IMR-90 (cell line): ENCODE measurements at regions not wholly inside any gene's neighbourhood (a gene's known extent, or its start where the extent isn't known, plus 50 kb on each side); places are given as distances from the start of the nearest gene placed in this dataset.

Source experiments
- ATAC-seq: fragments of 200-7000 bp; cut with Tn5 transposase; 2 replicates; pipeline ENCODE4 v1.9.1; 2020; ENCODE audit warnings: low read depth, mild to moderate bottlenecking, moderate library complexity
- BruUV-seq: library from RNA; stranded (reverse); fragments of 400-500 nt; replicated peaks from 2 replicates; lab custom pipeline; 2021; lab: Mats Ljungman, UMichigan
- CTCF ChIA-PET: fragments of 300-600 bp; formaldehyde crosslinking; extraction: SDS; loops from one replicate; lab custom pipeline; 2021; ENCODE audit warnings: antibody characterized with exemption; lab: Yijun Ruan, JAX
- POLR2A ChIA-PET: fragments of 300-600 bp; sonication (Branson Sonifier 250); formaldehyde crosslinking; loops from one replicate; lab custom pipeline; 2022; ENCODE audit warnings: antibody characterized with exemption; ENCODE audit not compliant: unreplicated experiment; lab: Charles Lee
- DNase-seq: peaks from one replicate; pipeline ENCODE4 v3.0.0; 2013
- H2AFZ ChIP-seq: replicated peaks from 2 replicates; pipeline ENCODE3; 2013; ENCODE audit warnings: low read length, mild to moderate bottlenecking; ENCODE audit not compliant: poor library complexity
- H2AK5ac ChIP-seq: 2 replicates; pipeline ENCODE4 v1.6.1; 2013; ENCODE audit warnings: low read depth, low read length, inconsistent platforms
- H2AK9ac ChIP-seq: replicated peaks from 2 replicates; pipeline ENCODE3; 2013; ENCODE audit warnings: mild to moderate bottlenecking, low read depth, low read length, moderate library complexity; ENCODE audit not compliant: poor library complexity
- H2BK120ac ChIP-seq: 2 replicates; pipeline ENCODE4 v1.6.1; 2013; ENCODE audit warnings: low read depth, low read length, inconsistent platforms
- H2BK15ac ChIP-seq: 3 replicates; pipeline ENCODE4 v1.6.1; 2013; ENCODE audit warnings: low read depth, low read length, inconsistent platforms
- H2BK20ac ChIP-seq: 2 replicates; pipeline ENCODE4 v1.6.1; 2013; ENCODE audit warnings: low read depth, mild to moderate bottlenecking, inconsistent platforms, low read length, moderate library complexity
- H2BK5ac ChIP-seq: 2 replicates; pipeline ENCODE4 v1.6.1; 2013; ENCODE audit warnings: mild to moderate bottlenecking, low read depth, low read length, inconsistent platforms; ENCODE audit not compliant: poor library complexity, severe bottlenecking
- H3K14ac ChIP-seq: replicated peaks from 2 replicates; pipeline ENCODE4 v1.6.1; 2013; ENCODE audit warnings: low read depth, low read length, inconsistent platforms
- H3K18ac ChIP-seq: 2 replicates; pipeline ENCODE4 v1.6.1; 2013; ENCODE audit warnings: low read depth, low read length, control low read depth
- H3K23ac ChIP-seq: 2 replicates; pipeline ENCODE4 v1.6.1; 2013; ENCODE audit warnings: low read depth, low read length, inconsistent platforms
- H3K27ac ChIP-seq: 2 replicates; pipeline ENCODE4 v1.5.1; 2013; ENCODE audit warnings: mild to moderate bottlenecking, control low read depth, low read length; ENCODE audit not compliant: insufficient read depth
- H3K27me3 ChIP-seq: 2 replicates; pipeline ENCODE4 v1.6.1; 2013; ENCODE audit warnings: low read length; ENCODE audit not compliant: control insufficient read depth, insufficient read depth
- H3K36me3 ChIP-seq: 2 replicates; pipeline ENCODE4 v1.6.1; 2013; ENCODE audit warnings: low read length, mixed read lengths; ENCODE audit not compliant: control insufficient read depth, insufficient read depth
- H3K4ac ChIP-seq: 2 replicates; pipeline ENCODE4 v1.6.1; 2013; ENCODE audit warnings: low read depth, low read length, inconsistent platforms
- H3K4me1 ChIP-seq: 2 replicates; pipeline ENCODE4 v1.6.1; 2013; ENCODE audit warnings: low read length, mixed read lengths; ENCODE audit not compliant: control insufficient read depth, insufficient read depth
- H3K4me2 ChIP-seq: 2 replicates; pipeline ENCODE4 v1.6.1; 2013; ENCODE audit warnings: low read depth, mild to moderate bottlenecking, control low read depth, low read length, moderate library complexity
- H3K4me3 ChIP-seq: 2 replicates; pipeline ENCODE4 v1.5.1; 2013; ENCODE audit warnings: low read depth, mild to moderate bottlenecking, control low read depth, low read length, moderate library complexity; ENCODE audit not compliant: insufficient read depth
- H3K56ac ChIP-seq: 2 replicates; pipeline ENCODE4 v1.6.1; 2013; ENCODE audit warnings: low read length, inconsistent platforms; ENCODE audit not compliant: insufficient read depth; ENCODE audit errors: extremely low read depth
- H3K79me1 ChIP-seq, 2 experiments: 2 replicates each; pipeline ENCODE4 v1.6.1; 2013; ENCODE audit warnings: low read length in 2 of 2, inconsistent platforms in 1 of 2, low read depth in 1 of 2
- H3K9ac ChIP-seq: 2 replicates; pipeline ENCODE4 v1.6.1; 2013; ENCODE audit warnings: low read depth, low read length, control low read depth
- H3K9me1 ChIP-seq: 2 replicates; pipeline ENCODE4 v1.6.1; 2013; ENCODE audit warnings: low read length, inconsistent platforms; ENCODE audit not compliant: insufficient read depth
- H3K9me3 ChIP-seq: 2 replicates; pipeline ENCODE4 v1.6.1; 2013; ENCODE audit warnings: low read length; ENCODE audit not compliant: control insufficient read depth, insufficient read depth
- H4K20me1 ChIP-seq: 2 replicates; pipeline ENCODE4 v1.6.1; 2013; ENCODE audit warnings: low read length, inconsistent platforms; ENCODE audit not compliant: insufficient read depth
- H4K5ac ChIP-seq: 2 replicates; pipeline ENCODE4 v1.6.1; 2013; ENCODE audit warnings: mild to moderate bottlenecking, low read depth, low read length, control low read depth
- H4K8ac ChIP-seq, 2 experiments: 2 replicates each; pipeline ENCODE4 v1.6.1; 2013; ENCODE audit warnings: low read depth in 2 of 2, low read length in 2 of 2, control low read depth in 1 of 2, inconsistent platforms in 1 of 2
- H4K91ac ChIP-seq: 2 replicates; pipeline ENCODE4 v1.6.1; 2013; ENCODE audit warnings: low read depth, low read length, inconsistent platforms; ENCODE audit not compliant: insufficient read depth
- BHLHE40 ChIP-seq: fragments of 150-350 bp; IDR thresholded peaks from 2 replicates; pipeline ENCODE4 v1.6.1; 2016; ENCODE audit warnings: mild to moderate bottlenecking, low read depth, low read length
- CEBPB ChIP-seq: IDR thresholded peaks from 2 replicates; pipeline ENCODE4 v1.6.1; 2012; ENCODE audit warnings: low read depth, low read length, improper control_type of control experiment
- CHD1 ChIP-seq: IDR thresholded peaks from 2 replicates; pipeline ENCODE4 v1.6.1; 2012; ENCODE audit warnings: low read depth, low read length, improper control_type of control experiment
- FOS ChIP-seq: fragments of 150-350 bp; IDR thresholded peaks from 2 replicates; pipeline ENCODE4 v1.6.1; 2016; ENCODE audit warnings: low read depth, low read length
- MAFK ChIP-seq: IDR thresholded peaks from 2 replicates; pipeline ENCODE4 v1.6.1; 2012; ENCODE audit warnings: low read depth, low read length, improper control_type of control experiment
- MAZ ChIP-seq: IDR thresholded peaks from 2 replicates; pipeline ENCODE4 v1.6.1; 2012; ENCODE audit warnings: low read depth, mild to moderate bottlenecking, low read length, improper control_type of control experiment, moderate library complexity, borderline replicate concordance
- NFE2L2 ChIP-seq: fragments of 150-350 bp; IDR thresholded peaks from 2 replicates; pipeline ENCODE4 v1.6.1; 2016; ENCODE audit warnings: low read depth, mild to moderate bottlenecking, low read length
- POLR2A ChIP-seq: IDR thresholded peaks from 2 replicates; pipeline ENCODE4 v1.6.1; 2012; ENCODE audit warnings: mild to moderate bottlenecking, low read depth, low read length
- RCOR1 ChIP-seq: IDR thresholded peaks from 2 replicates; pipeline ENCODE4 v1.6.1; 2012; ENCODE audit warnings: mild to moderate bottlenecking, low read length, improper control_type of control experiment; ENCODE audit not compliant: insufficient replicate concordance
- RFX5 ChIP-seq: IDR thresholded peaks from 2 replicates; pipeline ENCODE4 v1.8.0; 2012; ENCODE audit warnings: low read depth, mild to moderate bottlenecking, low read length, moderate library complexity
- SMC3 ChIP-seq: fragments of 150-350 bp; IDR thresholded peaks from 2 replicates; pipeline ENCODE4 v1.6.1; 2016; ENCODE audit warnings: low read depth, mild to moderate bottlenecking, antibody characterized with exemption, low read length, moderate library complexity
- WGBS, 2 experiments: methylation state at CpG; one replicate each; pipeline versions ENCODE4 v1.1.5 to v1.1.7; 2013; ENCODE audit warnings: missing lambda C conversion rate in 2 of 2; ENCODE audit not compliant: insufficient read length in 1 of 2; ENCODE audit errors: extremely low coverage in 2 of 2; 5-methylcytosine and 5-hydroxymethylcytosine counted together
- dilution Hi-C: fragments of 300-500 bp; cut with HindIII; formaldehyde crosslinking; loops from one replicate; pipeline ENCODE4 v1.14.3; 2018; ENCODE audit warnings: low sequenced_read_pairs; ENCODE audit not compliant: unreplicated experiment
- in situ Hi-C: fragments of 300-500 bp; cut with MboI; formaldehyde crosslinking; loops from 3 replicates; pipeline ENCODE4 v1.14.3; 2019; ENCODE audit warnings: low sequenced_read_pairs, inconsistent platforms, mixed read lengths
- intact Hi-C: fragments of 100-400 bp; cut with micrococcal nuclease; formaldehyde crosslinking; loops from 2 replicates; pipeline ENCODE4 v1.10.0; 2022
- TF ChIP-seq, protein P1 (sequence below): fragments of 150-350 bp; IDR thresholded peaks from 2 replicates; pipeline ENCODE4 v1.6.1; 2017; ENCODE audit warnings: mild to moderate bottlenecking, antibody characterized with exemption, low read length, low read depth
- TF ChIP-seq, protein P2 (sequence below): fragments of 150-350 bp; IDR thresholded peaks from 2 replicates; pipeline ENCODE4 v1.6.1; 2016; ENCODE audit warnings: low read depth, mild to moderate bottlenecking, low read length, moderate library complexity, borderline replicate concordance

GRCh38 chr4:60840020-60840419 lies 360.1 kb upstream of the ADGRL3 start:
- H3K56ac ChIP-seq: no peak overlapping the region
- H2AFZ ChIP-seq: no peak overlapping the region
- H2AK9ac ChIP-seq: no peak overlapping the region
- H2BK20ac ChIP-seq: no peak overlapping the region
- H3K9ac ChIP-seq: no peak overlapping the region
- ATAC-seq (no peak), DNase-seq (no peak)
- ChIA-PET POLR2A (no interaction called here), CTCF (no interaction called here)
- no peak overlapping the region for H2AK5ac ChIP-seq
- no peak overlapping the region for H3K27ac ChIP-seq
- H2BK15ac ChIP-seq: no peak overlapping the region
- no CpG with 5 or more reads among the region's 1 CpG for WGBS, 2 experiments
- in situ Hi-C loops: no loop called here
- TF ChIP-seq BHLHE40 (no peak), RCOR1 (no peak), MAZ (no peak), CHD1 (no peak), CEBPB (no peak), NFE2L2 (no peak), SMC3 (no peak), POLR2A (no peak), FOS (no peak), MAFK (no peak), RFX5 (no peak)
- TF ChIP-seq, protein P1, sequence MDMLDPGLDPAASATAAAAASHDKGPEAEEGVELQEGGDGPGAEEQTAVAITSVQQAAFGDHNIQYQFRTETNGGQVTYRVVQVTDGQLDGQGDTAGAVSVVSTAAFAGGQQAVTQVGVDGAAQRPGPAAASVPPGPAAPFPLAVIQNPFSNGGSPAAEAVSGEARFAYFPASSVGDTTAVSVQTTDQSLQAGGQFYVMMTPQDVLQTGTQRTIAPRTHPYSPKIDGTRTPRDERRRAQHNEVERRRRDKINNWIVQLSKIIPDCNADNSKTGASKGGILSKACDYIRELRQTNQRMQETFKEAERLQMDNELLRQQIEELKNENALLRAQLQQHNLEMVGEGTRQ: no peak
- TF ChIP-seq, protein P2, sequence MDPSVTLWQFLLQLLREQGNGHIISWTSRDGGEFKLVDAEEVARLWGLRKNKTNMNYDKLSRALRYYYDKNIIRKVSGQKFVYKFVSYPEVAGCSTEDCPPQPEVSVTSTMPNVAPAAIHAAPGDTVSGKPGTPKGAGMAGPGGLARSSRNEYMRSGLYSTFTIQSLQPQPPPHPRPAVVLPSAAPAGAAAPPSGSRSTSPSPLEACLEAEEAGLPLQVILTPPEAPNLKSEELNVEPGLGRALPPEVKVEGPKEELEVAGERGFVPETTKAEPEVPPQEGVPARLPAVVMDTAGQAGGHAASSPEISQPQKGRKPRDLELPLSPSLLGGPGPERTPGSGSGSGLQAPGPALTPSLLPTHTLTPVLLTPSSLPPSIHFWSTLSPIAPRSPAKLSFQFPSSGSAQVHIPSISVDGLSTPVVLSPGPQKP: no peak
- no peak overlapping the region for H4K91ac ChIP-seq
- no peaks in the 10 kb centered on the region for H4K20me1 ChIP-seq
- no peaks in the 10 kb centered on the region for H3K27me3 ChIP-seq
- no peaks in the 10 kb centered on the region for H3K9me3 ChIP-seq
- no peak overlapping the region for H4K5ac ChIP-seq
- H3K9me1 ChIP-seq: no peaks in the 10 kb centered on the region
- dilution Hi-C loops: no loop called here
- H3K79me1 ChIP-seq: no peaks in the 10 kb centered on the region
- H3K4me2 ChIP-seq: no peak overlapping the region
- H3K4me3 ChIP-seq: no peak overlapping the region
- BruUV-seq: no TSS peak
- H4K8ac ChIP-seq: no peak overlapping the region
- no peaks in the 10 kb centered on the region for H3K4me1 ChIP-seq
- intact Hi-C loops: no loop called here
- no peak overlapping the region for H3K14ac ChIP-seq
- H3K36me3 ChIP-seq: no peaks in the 10 kb centered on the region
- no peak overlapping the region for H2BK120ac ChIP-seq
- no peak overlapping the region for H3K23ac ChIP-seq
- no peak overlapping the region for H3K4ac ChIP-seq
- no peak overlapping the region for H2BK5ac ChIP-seq
- no peak overlapping the region for H3K18ac ChIP-seq
